HFF-Myc (cell line): ENCODE measurements at regions not wholly inside any gene's neighbourhood (a gene's known extent, or its start where the extent isn't known, plus 50 kb on each side); places are given as distances from the start of the nearest gene placed in this dataset.

ENCODE experiments used
- DNase-seq: peaks from one replicate; pipeline ENCODE4 v3.0.0-alpha.2; 2011; ENCODE audit warnings: low read depth; ENCODE audit errors: extremely low read depth
- H3K4me3 ChIP-seq: replicated peaks from 2 replicates; pipeline ENCODE4 v1.5.1; 2011; ENCODE audit warnings: low read depth, mild to moderate bottlenecking, control low read depth, low read length
- CTCF ChIP-seq: IDR thresholded peaks from 2 replicates; pipeline ENCODE4 v1.5.1; 2012; ENCODE audit warnings: mild to moderate bottlenecking, low read depth, low read length, control low read depth; ENCODE audit errors: missing control alignments

- TF ChIP-seq CTCF: no peak
- DNase-seq: no peak
- no peak overlapping the region for H3K4me3 ChIP-seq
Observed at GRCh38 chr11:26777372-26777808, 55.5 kb upstream of the SLC5A12 start.

- no peak overlapping the region for H3K4me3 ChIP-seq
- no peak for TF ChIP-seq CTCF
- peak; percentile 70 for DNase-seq
Observed at GRCh38 chr11:26778000-26778757, 56.3 kb upstream of the SLC5A12 start.

GRCh38 chr11:26779074-26779865, 57.4 kb upstream of the SLC5A12 start:
- no peak overlapping the region for H3K4me3 ChIP-seq
- TF ChIP-seq CTCF: no peak
- DNase-seq: no peak

GRCh38 chr11:26780376-26781085, 58.7 kb upstream of the SLC5A12 start:
- no peak overlapping the region for H3K4me3 ChIP-seq
- no peak for DNase-seq
- no peak for TF ChIP-seq CTCF

GRCh38 chr11:26782220-26782965, 60.5 kb upstream of the SLC5A12 start:
- TF ChIP-seq CTCF: no peak
- no peak for DNase-seq
- H3K4me3 ChIP-seq: no peak overlapping the region

- no peak overlapping the region for H3K4me3 ChIP-seq
- no peak for DNase-seq
- TF ChIP-seq CTCF: no peak
Observed at GRCh38 chr11:26783997-26784396, 62.1 kb upstream of the SLC5A12 start.
